HepG2 (cell line): ENCODE measurements at regions not wholly inside any gene's neighbourhood (a gene's known extent, or its start where the extent isn't known, plus 50 kb on each side); places are given as distances from the start of the nearest gene placed in this dataset.

Experiments used
- NFE2L2 ChIP-seq: fragments of 150-350 bp; IDR thresholded peaks from 2 replicates; pipeline ENCODE4 v1.6.1; 2014; ENCODE audit warnings: low read length
- SIN3A ChIP-seq: IDR thresholded peaks from 2 replicates; pipeline ENCODE4 v1.6.1; 2011; ENCODE audit warnings: low read depth, mild to moderate bottlenecking, control low read depth, low read length, borderline replicate concordance
- SP4 ChIP-seq: sonication (generic); formaldehyde crosslinking; IDR thresholded peaks from 2 replicates; pipeline ENCODE4 v1.8.1; 2023; ENCODE audit warnings: mild to moderate bottlenecking, missing genetic modification reagents
- SYNCRIP ChIP-seq: fragments of 200-400 bp; formaldehyde crosslinking; IDR thresholded peaks from 2 replicates; pipeline ENCODE4 v1.6.1; 2018; ENCODE audit warnings: mild to moderate bottlenecking, low read depth, low read length; ENCODE audit not compliant: insufficient read depth
- TF ChIP-seq, protein P1 (sequence below): sonication (generic); formaldehyde crosslinking; IDR thresholded peaks from 2 replicates; pipeline ENCODE4 v1.4.0; 2020; ENCODE audit warnings: mild to moderate bottlenecking, missing genetic modification reagents
- TF ChIP-seq, protein P2 (sequence below): sonication (generic); formaldehyde crosslinking; IDR thresholded peaks from 2 replicates; pipeline ENCODE4 v1.5.0; 2020; ENCODE audit warnings: mild to moderate bottlenecking, missing genetic modification reagents
- TF ChIP-seq, protein P3 (sequence below), 2 experiments: fragments of 450-650 bp in 1 of 2; sonication (generic) in 1 of 2; formaldehyde crosslinking in 1 of 2; IDR thresholded peaks; 2 replicates each; pipeline versions ENCODE4 v1.6.1 to v1.8.0; 2016 to 2022; ENCODE audit warnings: antibody characterized with exemption in 1 of 2, mild to moderate bottlenecking in 1 of 2, missing genetic modification reagents in 1 of 2
- TF ChIP-seq, protein P4 (sequence below), 2 experiments: sonication (generic) in 1 of 2; formaldehyde crosslinking in 1 of 2; IDR thresholded peaks; 2 replicates each; pipeline versions ENCODE4 v1.4.0 to v1.6.1; 2016 to 2020; ENCODE audit warnings: borderline replicate concordance in 1 of 2, low read depth in 1 of 2, mild to moderate bottlenecking in 1 of 2, missing genetic modification reagents in 1 of 2

DNA sequence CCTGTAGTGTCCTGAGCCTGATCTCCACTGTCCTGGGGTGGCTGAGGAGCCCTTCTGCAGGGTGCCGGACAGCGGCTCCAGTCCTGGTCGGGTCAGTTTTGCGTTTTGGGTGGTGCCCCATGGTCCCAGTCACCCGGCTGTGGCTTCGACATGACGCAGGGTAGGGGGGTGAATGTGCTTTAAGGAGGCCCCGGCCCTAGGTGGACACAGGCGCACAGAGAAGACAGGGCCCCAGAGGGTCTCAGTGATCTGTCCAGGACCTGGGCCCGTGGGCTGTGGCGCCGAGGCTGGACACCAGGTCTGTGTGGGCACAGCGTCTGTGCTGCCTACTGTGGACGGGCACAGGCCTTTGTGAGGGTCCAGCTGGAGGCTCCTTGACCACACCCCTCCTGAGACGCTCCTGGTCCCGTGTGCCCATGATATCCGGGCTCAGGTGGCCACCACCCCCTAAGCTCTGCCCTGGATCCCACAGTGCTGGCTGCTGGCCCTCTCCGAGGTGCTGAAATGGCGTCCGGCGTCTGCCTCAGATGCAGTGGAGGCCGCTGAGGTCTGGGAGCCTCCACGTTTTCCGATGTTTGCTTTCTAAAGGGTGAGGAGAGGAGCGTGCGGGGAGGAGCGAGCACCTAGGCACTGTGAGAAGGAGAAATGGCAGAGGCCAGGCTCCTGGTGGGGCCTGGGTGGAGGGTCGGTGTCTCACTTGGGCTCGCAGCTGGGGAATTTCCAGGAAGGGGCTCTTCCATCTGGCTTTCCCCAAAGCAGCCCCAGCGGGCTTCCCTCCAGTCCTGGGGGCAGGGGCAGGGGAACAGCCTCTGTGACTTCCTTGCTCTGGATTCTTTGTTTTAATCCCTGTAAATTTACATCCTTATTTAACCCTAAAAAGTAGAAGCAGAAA, 56.1 kb upstream of the ACSF3 start (continued):
- TF ChIP-seq NFE2L2 (no peak), SYNCRIP (no peak), SP4 (CRISPR knock-in tag) (no peak), SIN3A (no peak)
- TF ChIP-seq, protein P1, sequence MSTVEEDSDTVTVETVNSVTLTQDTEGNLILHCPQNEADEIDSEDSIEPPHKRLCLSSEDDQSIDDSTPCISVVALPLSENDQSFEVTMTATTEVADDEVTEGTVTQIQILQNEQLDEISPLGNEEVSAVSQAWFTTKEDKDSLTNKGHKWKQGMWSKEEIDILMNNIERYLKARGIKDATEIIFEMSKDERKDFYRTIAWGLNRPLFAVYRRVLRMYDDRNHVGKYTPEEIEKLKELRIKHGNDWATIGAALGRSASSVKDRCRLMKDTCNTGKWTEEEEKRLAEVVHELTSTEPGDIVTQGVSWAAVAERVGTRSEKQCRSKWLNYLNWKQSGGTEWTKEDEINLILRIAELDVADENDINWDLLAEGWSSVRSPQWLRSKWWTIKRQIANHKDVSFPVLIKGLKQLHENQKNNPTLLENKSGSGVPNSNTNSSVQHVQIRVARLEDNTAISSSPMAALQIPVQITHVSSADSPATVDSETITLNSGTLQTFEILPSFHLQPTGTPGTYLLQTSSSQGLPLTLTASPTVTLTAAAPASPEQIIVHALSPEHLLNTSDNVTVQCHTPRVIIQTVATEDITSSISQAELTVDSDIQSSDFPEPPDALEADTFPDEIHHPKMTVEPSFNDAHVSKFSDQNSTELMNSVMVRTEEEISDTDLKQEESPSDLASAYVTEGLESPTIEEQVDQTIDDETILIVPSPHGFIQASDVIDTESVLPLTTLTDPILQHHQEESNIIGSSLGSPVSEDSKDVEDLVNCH, result no peak
- TF ChIP-seq, protein P2, sequence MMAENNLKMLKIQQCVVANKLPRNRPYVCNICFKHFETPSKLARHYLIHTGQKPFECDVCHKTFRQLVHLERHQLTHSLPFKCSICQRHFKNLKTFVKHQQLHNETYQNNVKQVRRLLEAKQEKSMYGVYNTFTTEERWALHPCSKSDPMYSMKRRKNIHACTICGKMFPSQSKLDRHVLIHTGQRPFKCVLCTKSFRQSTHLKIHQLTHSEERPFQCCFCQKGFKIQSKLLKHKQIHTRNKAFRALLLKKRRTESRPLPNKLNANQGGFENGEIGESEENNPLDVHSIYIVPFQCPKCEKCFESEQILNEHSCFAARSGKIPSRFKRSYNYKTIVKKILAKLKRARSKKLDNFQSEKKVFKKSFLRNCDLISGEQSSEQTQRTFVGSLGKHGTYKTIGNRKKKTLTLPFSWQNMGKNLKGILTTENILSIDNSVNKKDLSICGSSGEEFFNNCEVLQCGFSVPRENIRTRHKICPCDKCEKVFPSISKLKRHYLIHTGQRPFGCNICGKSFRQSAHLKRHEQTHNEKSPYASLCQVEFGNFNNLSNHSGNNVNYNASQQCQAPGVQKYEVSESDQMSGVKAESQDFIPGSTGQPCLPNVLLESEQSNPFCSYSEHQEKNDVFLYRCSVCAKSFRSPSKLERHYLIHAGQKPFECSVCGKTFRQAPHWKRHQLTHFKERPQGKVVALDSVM (CRISPR knock-in tag), result peak; percentile 78
- TF ChIP-seq, protein P3, sequence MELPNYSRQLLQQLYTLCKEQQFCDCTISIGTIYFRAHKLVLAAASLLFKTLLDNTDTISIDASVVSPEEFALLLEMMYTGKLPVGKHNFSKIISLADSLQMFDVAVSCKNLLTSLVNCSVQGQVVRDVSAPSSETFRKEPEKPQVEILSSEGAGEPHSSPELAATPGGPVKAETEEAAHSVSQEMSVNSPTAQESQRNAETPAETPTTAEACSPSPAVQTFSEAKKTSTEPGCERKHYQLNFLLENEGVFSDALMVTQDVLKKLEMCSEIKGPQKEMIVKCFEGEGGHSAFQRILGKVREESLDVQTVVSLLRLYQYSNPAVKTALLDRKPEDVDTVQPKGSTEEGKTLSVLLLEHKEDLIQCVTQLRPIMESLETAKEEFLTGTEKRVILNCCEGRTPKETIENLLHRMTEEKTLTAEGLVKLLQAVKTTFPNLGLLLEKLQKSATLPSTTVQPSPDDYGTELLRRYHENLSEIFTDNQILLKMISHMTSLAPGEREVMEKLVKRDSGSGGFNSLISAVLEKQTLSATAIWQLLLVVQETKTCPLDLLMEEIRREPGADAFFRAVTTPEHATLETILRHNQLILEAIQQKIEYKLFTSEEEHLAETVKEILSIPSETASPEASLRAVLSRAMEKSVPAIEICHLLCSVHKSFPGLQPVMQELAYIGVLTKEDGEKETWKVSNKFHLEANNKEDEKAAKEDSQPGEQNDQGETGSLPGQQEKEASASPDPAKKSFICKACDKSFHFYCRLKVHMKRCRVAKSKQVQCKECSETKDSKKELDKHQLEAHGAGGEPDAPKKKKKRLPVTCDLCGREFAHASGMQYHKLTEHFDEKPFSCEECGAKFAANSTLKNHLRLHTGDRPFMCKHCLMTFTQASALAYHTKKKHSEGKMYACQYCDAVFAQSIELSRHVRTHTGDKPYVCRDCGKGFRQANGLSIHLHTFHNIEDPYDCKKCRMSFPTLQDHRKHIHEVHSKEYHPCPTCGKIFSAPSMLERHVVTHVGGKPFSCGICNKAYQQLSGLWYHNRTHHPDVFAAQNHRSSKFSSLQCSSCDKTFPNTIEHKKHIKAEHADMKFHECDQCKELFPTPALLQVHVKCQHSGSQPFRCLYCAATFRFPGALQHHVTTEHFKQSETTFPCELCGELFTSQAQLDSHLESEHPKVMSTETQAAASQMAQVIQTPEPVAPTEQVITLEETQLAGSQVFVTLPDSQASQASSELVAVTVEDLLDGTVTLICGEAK (IDR thresholded peaks at IDR 0.05), result no peak
- TF ChIP-seq, protein P3 (CRISPR knock-in tag; IDR thresholded peaks at IDR 0.05), result no peak
- TF ChIP-seq, protein P4, sequence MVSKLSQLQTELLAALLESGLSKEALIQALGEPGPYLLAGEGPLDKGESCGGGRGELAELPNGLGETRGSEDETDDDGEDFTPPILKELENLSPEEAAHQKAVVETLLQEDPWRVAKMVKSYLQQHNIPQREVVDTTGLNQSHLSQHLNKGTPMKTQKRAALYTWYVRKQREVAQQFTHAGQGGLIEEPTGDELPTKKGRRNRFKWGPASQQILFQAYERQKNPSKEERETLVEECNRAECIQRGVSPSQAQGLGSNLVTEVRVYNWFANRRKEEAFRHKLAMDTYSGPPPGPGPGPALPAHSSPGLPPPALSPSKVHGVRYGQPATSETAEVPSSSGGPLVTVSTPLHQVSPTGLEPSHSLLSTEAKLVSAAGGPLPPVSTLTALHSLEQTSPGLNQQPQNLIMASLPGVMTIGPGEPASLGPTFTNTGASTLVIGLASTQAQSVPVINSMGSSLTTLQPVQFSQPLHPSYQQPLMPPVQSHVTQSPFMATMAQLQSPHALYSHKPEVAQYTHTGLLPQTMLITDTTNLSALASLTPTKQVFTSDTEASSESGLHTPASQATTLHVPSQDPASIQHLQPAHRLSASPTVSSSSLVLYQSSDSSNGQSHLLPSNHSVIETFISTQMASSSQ (IDR thresholded peaks at IDR 0.05; ENCODE audit: low read depth), result no peak
- TF ChIP-seq, protein P4 (CRISPR knock-in tag; IDR thresholded peaks at IDR 0.05; ENCODE audit: borderline replicate concordance), result no peak
